ENCODE measurements at regions not wholly inside any gene's neighbourhood (a gene's known extent, or its start where the extent isn't known, plus 50 kb on each side); places are given as distances from the start of the nearest gene placed in this dataset.

DNA sequence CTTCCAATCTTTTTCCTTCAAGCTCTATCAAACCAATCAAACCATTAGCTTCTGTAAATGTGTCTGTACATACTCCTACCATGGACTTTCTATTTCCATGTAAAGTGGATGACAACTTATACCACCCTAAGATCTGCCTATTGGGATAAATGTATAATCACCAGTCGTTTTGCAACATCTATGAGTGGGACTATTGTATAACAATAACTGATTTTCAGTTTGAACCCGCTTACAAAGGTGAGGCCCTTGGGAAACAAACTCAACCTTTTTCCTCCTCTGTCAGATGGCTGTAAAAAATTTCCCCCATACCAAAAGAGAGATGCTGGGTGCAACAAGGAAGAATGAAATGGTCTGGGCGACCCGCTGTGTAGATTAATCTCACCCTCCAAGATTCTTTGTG, 399.1 kb upstream of the ADAMTS5 start:
- Histone ChIP-seq H3K9me3 (ENCODE audit: control insufficient read depth, insufficient read depth, low read length) (no peaks in the 10 kb centered on the region), H3K27me3 (ENCODE audit: control insufficient read depth, insufficient read depth, low read length) (no peaks in the 10 kb centered on the region), H3K27ac (ENCODE audit: low read depth, low read length) (no peak overlapping the region), H3K4me3 (ENCODE audit: low read depth, low read length) (no peak overlapping the region)
- POLR2A ChIA-PET, result interaction anchor here (0.6 kb wide), 1 partner anchor 57 kb away, joined by 3 read pairs; no protein-coding TSS in a partner anchor
- DNase-seq (ENCODE audit: low read depth, low spot score), result no peak
- CTCF ChIA-PET, result no interaction called here
- TF ChIP-seq, protein P1, sequence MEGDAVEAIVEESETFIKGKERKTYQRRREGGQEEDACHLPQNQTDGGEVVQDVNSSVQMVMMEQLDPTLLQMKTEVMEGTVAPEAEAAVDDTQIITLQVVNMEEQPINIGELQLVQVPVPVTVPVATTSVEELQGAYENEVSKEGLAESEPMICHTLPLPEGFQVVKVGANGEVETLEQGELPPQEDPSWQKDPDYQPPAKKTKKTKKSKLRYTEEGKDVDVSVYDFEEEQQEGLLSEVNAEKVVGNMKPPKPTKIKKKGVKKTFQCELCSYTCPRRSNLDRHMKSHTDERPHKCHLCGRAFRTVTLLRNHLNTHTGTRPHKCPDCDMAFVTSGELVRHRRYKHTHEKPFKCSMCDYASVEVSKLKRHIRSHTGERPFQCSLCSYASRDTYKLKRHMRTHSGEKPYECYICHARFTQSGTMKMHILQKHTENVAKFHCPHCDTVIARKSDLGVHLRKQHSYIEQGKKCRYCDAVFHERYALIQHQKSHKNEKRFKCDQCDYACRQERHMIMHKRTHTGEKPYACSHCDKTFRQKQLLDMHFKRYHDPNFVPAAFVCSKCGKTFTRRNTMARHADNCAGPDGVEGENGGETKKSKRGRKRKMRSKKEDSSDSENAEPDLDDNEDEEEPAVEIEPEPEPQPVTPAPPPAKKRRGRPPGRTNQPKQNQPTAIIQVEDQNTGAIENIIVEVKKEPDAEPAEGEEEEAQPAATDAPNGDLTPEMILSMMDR (IDR thresholded peaks at IDR 0.05; ENCODE audit: low read depth, low read length), result no peak

DNA sequence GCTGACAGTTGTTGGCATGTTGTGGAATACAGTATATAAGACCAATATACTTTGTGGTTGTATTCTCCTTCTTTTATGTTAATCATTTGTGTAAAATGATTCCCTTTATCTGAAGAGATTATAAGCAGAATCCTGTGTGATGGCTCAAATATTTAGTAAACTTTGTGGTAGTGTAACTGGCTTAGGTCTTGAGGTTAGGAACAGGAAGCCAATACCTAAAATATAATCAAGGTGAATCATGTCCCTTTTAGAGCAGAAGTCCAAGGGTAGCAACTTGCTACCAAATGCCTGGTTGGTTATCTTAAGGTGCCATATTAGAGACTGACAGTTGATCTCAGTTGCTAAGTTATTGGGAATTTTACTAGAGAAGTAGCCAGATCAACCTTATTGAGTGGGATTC, 398.5 kb upstream of the ADAMTS5 start:
- DNase-seq (ENCODE audit: low read depth, low spot score), result peak; percentile 20
- Histone ChIP-seq H3K27me3 (ENCODE audit: control insufficient read depth, insufficient read depth, low read length) (no peaks in the 10 kb centered on the region), H3K27ac (ENCODE audit: low read depth, low read length) (no peak overlapping the region), H3K4me3 (ENCODE audit: low read depth, low read length) (no peak overlapping the region), H3K9me3 (ENCODE audit: control insufficient read depth, insufficient read depth, low read length) (no peaks in the 10 kb centered on the region)
- POLR2A ChIA-PET, result interaction anchor here (0.6 kb wide), 1 partner anchor 58 kb away, joined by 3 read pairs; no protein-coding TSS in a partner anchor
- CTCF ChIA-PET, result interaction anchor here (0.6 to 0.7 kb wide), 2 partner anchors 202 to 403 kb away, joined by 3 read pairs; no protein-coding TSS in a partner anchor
- TF ChIP-seq, protein P1 (IDR thresholded peaks at IDR 0.05; ENCODE audit: low read depth, low read length), result no peak

DNA sequence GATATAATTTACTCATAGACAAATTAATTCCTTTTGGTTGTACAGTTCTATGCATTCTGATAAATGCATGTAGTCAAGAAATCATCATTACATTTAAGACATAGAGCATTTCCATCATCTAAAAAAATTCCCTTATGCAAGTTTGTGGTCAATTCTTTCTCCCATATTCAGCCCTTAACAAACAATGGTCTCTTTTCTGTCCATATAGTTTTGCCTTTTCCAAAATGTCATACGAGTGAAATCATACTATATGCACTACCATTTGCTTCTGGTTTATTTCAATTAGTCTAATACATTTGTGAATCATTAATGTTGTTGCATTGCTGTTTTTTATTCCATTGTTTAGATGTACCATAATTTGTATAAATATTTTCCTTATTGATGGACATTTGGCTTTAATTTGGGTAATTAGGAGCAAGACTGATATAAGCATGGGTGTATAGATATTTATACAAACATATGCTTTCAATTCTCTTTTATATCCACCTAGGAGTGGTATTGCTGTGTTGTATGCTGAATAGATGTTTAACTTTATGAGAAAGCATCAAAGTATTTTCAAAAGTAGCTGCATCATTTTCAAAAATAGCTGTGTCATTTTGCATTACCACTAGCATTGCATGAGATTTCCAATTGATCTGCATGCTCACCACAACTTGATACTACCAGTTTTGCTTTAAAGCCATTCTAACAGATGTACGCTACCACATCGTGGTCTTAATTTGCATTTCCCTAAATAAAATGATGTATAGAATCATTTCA, 397.0 kb upstream of the ADAMTS5 start:
- POLR2A ChIA-PET, result interaction anchor here (0.6 kb wide), 1 partner anchor 400 kb away, joined by 4 read pairs; no protein-coding TSS in a partner anchor
- no peak overlapping the region for H3K27ac ChIP-seq (ENCODE audit: low read depth, low read length)
- DNase-seq (ENCODE audit: low read depth, low spot score), result no peak

DNA sequence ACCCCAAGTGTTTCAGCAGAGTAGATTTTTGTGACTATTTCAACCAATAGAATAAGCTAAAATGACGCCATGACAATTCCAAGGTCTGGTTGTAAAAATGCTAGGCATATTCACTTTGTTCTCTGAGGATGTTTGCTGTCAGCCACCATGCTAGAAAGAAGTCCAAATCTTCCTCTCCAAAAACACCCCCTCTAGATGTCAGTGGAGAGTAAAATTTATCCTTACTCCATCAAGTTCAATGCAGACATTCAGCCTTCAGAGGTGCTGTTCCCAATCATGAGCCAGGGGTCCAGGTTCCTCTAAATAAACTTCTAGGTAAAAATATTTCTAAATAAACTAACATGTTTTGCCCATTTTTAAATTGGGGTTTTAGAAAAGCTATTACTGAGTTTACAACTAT, 395.4 kb upstream of the ADAMTS5 start:
- ChIA-PET POLR2A (no interaction called here), CTCF (no interaction called here)
- H3K9me3 ChIP-seq (ENCODE audit: control insufficient read depth, insufficient read depth, low read length), result no peaks in the 10 kb centered on the region
- H3K4me3 ChIP-seq (ENCODE audit: low read depth, low read length), result no peak overlapping the region
- no peaks in the 10 kb centered on the region for H3K27me3 ChIP-seq (ENCODE audit: control insufficient read depth, insufficient read depth, low read length)
- no peak for DNase-seq (ENCODE audit: low read depth, low spot score)
- H3K27ac ChIP-seq (ENCODE audit: low read depth, low read length), result no peak overlapping the region
- TF ChIP-seq, protein P1 (IDR thresholded peaks at IDR 0.05; ENCODE audit: low read depth, low read length), result peak; percentile 21; the same call in 1 of the 2 replicates

More for the DNA sequence above, 397.0 kb upstream of the ADAMTS5 start:
- CTCF ChIA-PET, result no interaction called here
- TF ChIP-seq, protein P1 (IDR thresholded peaks at IDR 0.05; ENCODE audit: low read depth, low read length), result no peak
- no peak overlapping the region for H3K4me3 ChIP-seq (ENCODE audit: low read depth, low read length)
- no peaks in the 10 kb centered on the region for H3K9me3 ChIP-seq (ENCODE audit: control insufficient read depth, insufficient read depth, low read length)
- no peaks in the 10 kb centered on the region for H3K27me3 ChIP-seq (ENCODE audit: control insufficient read depth, insufficient read depth, low read length)

DNA sequence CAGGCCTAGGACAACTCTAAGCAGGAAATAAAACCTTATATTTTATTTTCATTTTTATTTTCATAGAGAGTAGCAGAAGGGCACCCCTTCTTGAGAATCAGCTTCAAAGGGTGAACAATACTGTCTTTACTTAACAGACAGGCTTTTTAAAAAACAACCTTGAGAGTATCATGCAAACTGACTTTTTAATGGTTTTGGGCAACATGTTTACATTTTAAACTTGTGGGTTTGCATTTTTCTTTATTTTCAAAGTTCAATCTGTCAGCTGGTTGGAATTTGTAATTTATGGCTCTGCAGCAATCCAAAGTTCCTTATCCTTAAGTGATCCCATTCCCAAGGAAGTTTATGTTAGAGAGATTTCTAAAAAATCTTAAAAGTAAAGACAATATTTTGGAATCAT, 392.3 kb upstream of the ADAMTS5 start:
- DNase-seq (ENCODE audit: low read depth, low spot score), result peak; percentile 20
- ChIA-PET CTCF (no interaction called here), POLR2A (interaction anchor here (1.0 kb wide), 1 partner anchor 395 kb away, joined by 3 read pairs; no protein-coding TSS in a partner anchor)
- Histone ChIP-seq H3K4me3 (ENCODE audit: low read depth, low read length) (no peak overlapping the region), H3K9me3 (ENCODE audit: control insufficient read depth, insufficient read depth, low read length) (no peaks in the 10 kb centered on the region), H3K27ac (ENCODE audit: low read depth, low read length) (no peak overlapping the region), H3K27me3 (ENCODE audit: control insufficient read depth, insufficient read depth, low read length) (no peaks in the 10 kb centered on the region)
- TF ChIP-seq, protein P1 (IDR thresholded peaks at IDR 0.05; ENCODE audit: low read depth, low read length), result no peak
